ENCODE measurements at regions not wholly inside any gene's neighbourhood (a gene's known extent, or its start where the extent isn't known, plus 50 kb on each side); places are given as distances from the start of the nearest gene placed in this dataset.
"Not testable (repeated sequence)": the region's sequence is repeated elsewhere in the genome, so short reads cannot be mapped to it uniquely, and the experiment has no call there.

- DNase-seq (ENCODE audit: low spot score), result no peak
- WGBS, result 77% methylated on average over 3 of the region's 3 CpGs
- no peaks in the 10 kb centered on the region for H3K36me3 ChIP-seq
- no peak overlapping the region for H3K27ac ChIP-seq
- intact Hi-C loops (cut with DNase I), result no loop called here
- no peaks in the 10 kb centered on the region for H3K9me3 ChIP-seq
- no peak overlapping the region for H3K4me3 ChIP-seq
- no peaks in the 10 kb centered on the region for H3K27me3 ChIP-seq (replicated peaks; ENCODE audit: insufficient read depth)
- no peak for TF ChIP-seq POLR2A (IDR thresholded peaks at IDR 0.05)
- no peak for TF ChIP-seq POLR2AphosphoS5 (IDR thresholded peaks at IDR 0.05)
- no peak for TF ChIP-seq CTCF (IDR thresholded peaks at IDR 0.05)
- no peaks in the 10 kb centered on the region for H3K4me1 ChIP-seq (replicated peaks)
Observed at GRCh38 chr14:78007160-78007559, 163.0 kb upstream of the NRXN3 start.

DNA sequence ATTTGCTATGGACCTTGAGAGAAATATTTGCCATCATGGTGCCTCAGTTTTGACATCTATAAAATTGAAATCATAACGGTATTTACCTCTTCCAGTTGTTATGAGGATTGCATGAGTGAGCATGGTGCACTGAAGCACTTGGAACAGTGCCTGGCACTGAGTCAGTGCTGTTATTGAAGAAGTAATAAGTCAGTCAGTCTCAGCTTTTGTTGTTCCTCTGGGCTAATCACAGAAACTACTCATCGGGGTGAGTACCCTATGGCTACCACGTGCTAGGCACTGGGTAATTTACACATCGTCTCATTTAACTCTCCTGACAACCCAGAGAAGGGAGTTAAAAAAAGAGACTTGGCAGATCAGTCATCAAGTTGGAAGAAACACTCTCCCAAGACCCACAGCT lies 159.5 kb upstream of the NRXN3 start:
- no peak for DNase-seq (ENCODE audit: low spot score)
- Histone ChIP-seq H3K4me1 (replicated peaks) (no peaks in the 10 kb centered on the region), H3K36me3 (no peaks in the 10 kb centered on the region), H3K4me3 (no peak overlapping the region), H3K9me3 (no peaks in the 10 kb centered on the region), H3K27me3 (replicated peaks; ENCODE audit: insufficient read depth) (no peaks in the 10 kb centered on the region), H3K27ac (no peak overlapping the region)
- TF ChIP-seq POLR2AphosphoS5 (IDR thresholded peaks at IDR 0.05), result no peak
- no peak for TF ChIP-seq CTCF (IDR thresholded peaks at IDR 0.05)
- no peak for TF ChIP-seq POLR2A (IDR thresholded peaks at IDR 0.05)
- intact Hi-C loops (cut with DNase I), result no loop called here
- 69% methylated on average over 4 of the region's 4 CpGs for WGBS

- H3K36me3 ChIP-seq; H3K9me3 ChIP-seq; H3K4me1 ChIP-seq (replicated peaks); H3K4me3 ChIP-seq; H3K27me3 ChIP-seq (replicated peaks; ENCODE audit: insufficient read depth); DNase-seq (ENCODE audit: low spot score); intact Hi-C loops (cut with DNase I); H3K27ac ChIP-seq: not testable (repeated sequence)
- 95% methylated on average over 19 of the region's 22 CpGs for WGBS
Observed at GRCh38 chr14:78013911-78014310, 156.3 kb upstream of the NRXN3 start.

GRCh38 chr14:78016532-78016931 lies 153.6 kb upstream of the NRXN3 start:
- Histone ChIP-seq H3K36me3 (no peaks in the 10 kb centered on the region), H3K4me1 (replicated peaks) (no peaks in the 10 kb centered on the region), H3K4me3 (no peak overlapping the region), H3K27me3 (replicated peaks; ENCODE audit: insufficient read depth) (no peaks in the 10 kb centered on the region), H3K9me3 (no peaks in the 10 kb centered on the region), H3K27ac (no peak overlapping the region)
- intact Hi-C loops (cut with DNase I), result no loop called here
- TF ChIP-seq POLR2AphosphoS5 (IDR thresholded peaks at IDR 0.05) (no peak), POLR2A (IDR thresholded peaks at IDR 0.05) (no peak), CTCF (IDR thresholded peaks at IDR 0.05) (no peak)
- DNase-seq (ENCODE audit: low spot score), result no peak
- 42% methylated on average over 2 of the region's 2 CpGs for WGBS

GRCh38 chr14:78018283-78018682 lies 151.9 kb upstream of the NRXN3 start:
- no peak for DNase-seq (ENCODE audit: low spot score)
- Histone ChIP-seq H3K27me3 (replicated peaks; ENCODE audit: insufficient read depth) (no peaks in the 10 kb centered on the region), H3K9me3 (no peaks in the 10 kb centered on the region), H3K4me3 (no peak overlapping the region), H3K36me3 (no peaks in the 10 kb centered on the region), H3K4me1 (replicated peaks) (no peaks in the 10 kb centered on the region), H3K27ac (no peak overlapping the region)
- WGBS, result 40% methylated on average over 2 of the region's 2 CpGs
- intact Hi-C loops (cut with DNase I), result no loop called here
- no peak for TF ChIP-seq CTCF (IDR thresholded peaks at IDR 0.05)

DNA sequence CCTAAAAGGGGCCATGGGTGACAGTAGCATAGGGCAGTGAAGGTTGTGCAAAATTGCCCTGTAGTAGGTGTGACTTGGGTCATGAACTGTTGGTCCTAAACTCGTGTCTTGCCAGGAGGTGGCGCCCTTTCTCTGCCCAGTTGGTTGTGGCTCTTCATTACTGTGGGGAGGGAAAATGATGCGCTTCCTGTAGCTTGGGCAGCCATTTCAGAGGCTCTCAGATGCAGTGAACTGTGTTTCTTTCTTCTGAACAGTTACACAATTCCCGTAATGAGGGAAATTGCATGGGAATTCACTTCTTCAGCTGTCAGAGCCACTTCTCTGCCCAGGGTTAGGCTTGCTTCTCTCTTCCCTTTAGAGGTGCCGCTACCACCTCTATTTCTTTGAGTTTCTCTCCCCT lies 148.1 kb upstream of the NRXN3 start:
- Histone ChIP-seq H3K36me3 (no peaks in the 10 kb centered on the region), H3K4me3 (no peak overlapping the region), H3K27me3 (replicated peaks; ENCODE audit: insufficient read depth) (no peaks in the 10 kb centered on the region), H3K9me3 (no peaks in the 10 kb centered on the region), H3K27ac (no peak overlapping the region), H3K4me1 (replicated peaks) (no peaks in the 10 kb centered on the region)
- 47% methylated on average over 5 of the region's 5 CpGs for WGBS
- DNase-seq (ENCODE audit: low spot score), result peak; percentile 29
- TF ChIP-seq POLR2A (IDR thresholded peaks at IDR 0.05) (no peak), CTCF (IDR thresholded peaks at IDR 0.05) (peak in 3 of 4 experiments; percentile 42 to 61 (median 48))
- intact Hi-C loops (cut with DNase I), result no loop called here
